ENCODE measurements at regions not wholly inside any gene's neighbourhood (a gene's known extent, or its start where the extent isn't known, plus 50 kb on each side); places are given as distances from the start of the nearest gene placed in this dataset.

GRCh38 chr5:129377504-129377903 is 82.6 kb upstream of the ADAMTS19 start:
- TF ChIP-seq, protein P1, sequence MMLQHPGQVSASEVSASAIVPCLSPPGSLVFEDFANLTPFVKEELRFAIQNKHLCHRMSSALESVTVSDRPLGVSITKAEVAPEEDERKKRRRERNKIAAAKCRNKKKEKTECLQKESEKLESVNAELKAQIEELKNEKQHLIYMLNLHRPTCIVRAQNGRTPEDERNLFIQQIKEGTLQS (IDR thresholded peaks at IDR 0.05) = no peak
- TF ChIP-seq, protein P2, sequence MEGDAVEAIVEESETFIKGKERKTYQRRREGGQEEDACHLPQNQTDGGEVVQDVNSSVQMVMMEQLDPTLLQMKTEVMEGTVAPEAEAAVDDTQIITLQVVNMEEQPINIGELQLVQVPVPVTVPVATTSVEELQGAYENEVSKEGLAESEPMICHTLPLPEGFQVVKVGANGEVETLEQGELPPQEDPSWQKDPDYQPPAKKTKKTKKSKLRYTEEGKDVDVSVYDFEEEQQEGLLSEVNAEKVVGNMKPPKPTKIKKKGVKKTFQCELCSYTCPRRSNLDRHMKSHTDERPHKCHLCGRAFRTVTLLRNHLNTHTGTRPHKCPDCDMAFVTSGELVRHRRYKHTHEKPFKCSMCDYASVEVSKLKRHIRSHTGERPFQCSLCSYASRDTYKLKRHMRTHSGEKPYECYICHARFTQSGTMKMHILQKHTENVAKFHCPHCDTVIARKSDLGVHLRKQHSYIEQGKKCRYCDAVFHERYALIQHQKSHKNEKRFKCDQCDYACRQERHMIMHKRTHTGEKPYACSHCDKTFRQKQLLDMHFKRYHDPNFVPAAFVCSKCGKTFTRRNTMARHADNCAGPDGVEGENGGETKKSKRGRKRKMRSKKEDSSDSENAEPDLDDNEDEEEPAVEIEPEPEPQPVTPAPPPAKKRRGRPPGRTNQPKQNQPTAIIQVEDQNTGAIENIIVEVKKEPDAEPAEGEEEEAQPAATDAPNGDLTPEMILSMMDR (IDR thresholded peaks at IDR 0.05 in 2 of 3, conservative IDR thresholded peaks at IDR 0.05 in 1 of 3; ENCODE audit: borderline replicate concordance in 1 of 3, insufficient read depth in 1 of 3, low read depth in 2 of 3, low read length in 2 of 3) = no peak
- no peak for TF ChIP-seq SP1 (IDR thresholded peaks at IDR 0.05; ENCODE audit: low read depth)
- TF ChIP-seq MAX (IDR thresholded peaks at IDR 0.05) = no peak
- no peak for TF ChIP-seq POLR2A (IDR thresholded peaks at IDR 0.05; ENCODE audit: borderline replicate concordance, extremely low read depth, insufficient read depth, insufficient read length)
- TF ChIP-seq, protein P3, sequence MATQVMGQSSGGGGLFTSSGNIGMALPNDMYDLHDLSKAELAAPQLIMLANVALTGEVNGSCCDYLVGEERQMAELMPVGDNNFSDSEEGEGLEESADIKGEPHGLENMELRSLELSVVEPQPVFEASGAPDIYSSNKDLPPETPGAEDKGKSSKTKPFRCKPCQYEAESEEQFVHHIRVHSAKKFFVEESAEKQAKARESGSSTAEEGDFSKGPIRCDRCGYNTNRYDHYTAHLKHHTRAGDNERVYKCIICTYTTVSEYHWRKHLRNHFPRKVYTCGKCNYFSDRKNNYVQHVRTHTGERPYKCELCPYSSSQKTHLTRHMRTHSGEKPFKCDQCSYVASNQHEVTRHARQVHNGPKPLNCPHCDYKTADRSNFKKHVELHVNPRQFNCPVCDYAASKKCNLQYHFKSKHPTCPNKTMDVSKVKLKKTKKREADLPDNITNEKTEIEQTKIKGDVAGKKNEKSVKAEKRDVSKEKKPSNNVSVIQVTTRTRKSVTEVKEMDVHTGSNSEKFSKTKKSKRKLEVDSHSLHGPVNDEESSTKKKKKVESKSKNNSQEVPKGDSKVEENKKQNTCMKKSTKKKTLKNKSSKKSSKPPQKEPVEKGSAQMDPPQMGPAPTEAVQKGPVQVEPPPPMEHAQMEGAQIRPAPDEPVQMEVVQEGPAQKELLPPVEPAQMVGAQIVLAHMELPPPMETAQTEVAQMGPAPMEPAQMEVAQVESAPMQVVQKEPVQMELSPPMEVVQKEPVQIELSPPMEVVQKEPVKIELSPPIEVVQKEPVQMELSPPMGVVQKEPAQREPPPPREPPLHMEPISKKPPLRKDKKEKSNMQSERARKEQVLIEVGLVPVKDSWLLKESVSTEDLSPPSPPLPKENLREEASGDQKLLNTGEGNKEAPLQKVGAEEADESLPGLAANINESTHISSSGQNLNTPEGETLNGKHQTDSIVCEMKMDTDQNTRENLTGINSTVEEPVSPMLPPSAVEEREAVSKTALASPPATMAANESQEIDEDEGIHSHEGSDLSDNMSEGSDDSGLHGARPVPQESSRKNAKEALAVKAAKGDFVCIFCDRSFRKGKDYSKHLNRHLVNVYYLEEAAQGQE (IDR thresholded peaks at IDR 0.05; ENCODE audit: low read depth) = no peak
- TF ChIP-seq POLR2AphosphoS5 (IDR thresholded peaks at IDR 0.05; ENCODE audit: low read depth, low read length) = no peak
- TF ChIP-seq CEBPB (IDR thresholded peaks at IDR 0.05; ENCODE audit: low read depth) = no peak
- TF ChIP-seq SRF (IDR thresholded peaks at IDR 0.05; ENCODE audit: low read depth) = no peak
- no peak for TF ChIP-seq EZH2 (IDR thresholded peaks at IDR 0.05)
- no peak for TF ChIP-seq EZH2phosphoT487 (IDR thresholded peaks at IDR 0.05; ENCODE audit: borderline replicate concordance)
